ENCODE measurements at regions not wholly inside any gene's neighbourhood (a gene's known extent, or its start where the extent isn't known, plus 50 kb on each side); places are given as distances from the start of the nearest gene placed in this dataset.

GRCh38 chr13:67374391-67374790 is 144.3 kb upstream of the PCDH9 start:
- H3K9ac ChIP-seq, result no peak overlapping the region
- no peaks in the 10 kb centered on the region for H3K9me3 Mint-ChIP-seq
- H2AFZ ChIP-seq (replicated peaks), result no peak overlapping the region
- H3K4me3 ChIP-seq, result no peak overlapping the region
- H3K4me1 ChIP-seq, result no peaks in the 10 kb centered on the region
- H3K36me3 Mint-ChIP-seq, result no peaks in the 10 kb centered on the region
- H3K36me3 ChIP-seq, result no peaks in the 10 kb centered on the region
- H3K27ac ChIP-seq, result no peak overlapping the region
- no peaks in the 10 kb centered on the region for H3K27me3 ChIP-seq
- H3K4me1 Mint-ChIP-seq, result peaks cover 7% of the 10 kb centered on the region
- H3K79me2 ChIP-seq (ENCODE audit: low read depth), result no peaks in the 10 kb centered on the region
- peaks cover under 1% of the 10 kb centered on the region for H3K27me3 Mint-ChIP-seq (ENCODE audit: insufficient read depth, low read depth)
- H3K27ac Mint-ChIP-seq, result no peak overlapping the region
- DNase-seq (ENCODE audit: low spot score), result no peak
- no peaks in the 10 kb centered on the region for H3F3A ChIP-seq (ENCODE audit: low read depth)
- H4K20me1 ChIP-seq (ENCODE audit: low read depth), result no peaks in the 10 kb centered on the region
- TF ChIP-seq, protein P1, sequence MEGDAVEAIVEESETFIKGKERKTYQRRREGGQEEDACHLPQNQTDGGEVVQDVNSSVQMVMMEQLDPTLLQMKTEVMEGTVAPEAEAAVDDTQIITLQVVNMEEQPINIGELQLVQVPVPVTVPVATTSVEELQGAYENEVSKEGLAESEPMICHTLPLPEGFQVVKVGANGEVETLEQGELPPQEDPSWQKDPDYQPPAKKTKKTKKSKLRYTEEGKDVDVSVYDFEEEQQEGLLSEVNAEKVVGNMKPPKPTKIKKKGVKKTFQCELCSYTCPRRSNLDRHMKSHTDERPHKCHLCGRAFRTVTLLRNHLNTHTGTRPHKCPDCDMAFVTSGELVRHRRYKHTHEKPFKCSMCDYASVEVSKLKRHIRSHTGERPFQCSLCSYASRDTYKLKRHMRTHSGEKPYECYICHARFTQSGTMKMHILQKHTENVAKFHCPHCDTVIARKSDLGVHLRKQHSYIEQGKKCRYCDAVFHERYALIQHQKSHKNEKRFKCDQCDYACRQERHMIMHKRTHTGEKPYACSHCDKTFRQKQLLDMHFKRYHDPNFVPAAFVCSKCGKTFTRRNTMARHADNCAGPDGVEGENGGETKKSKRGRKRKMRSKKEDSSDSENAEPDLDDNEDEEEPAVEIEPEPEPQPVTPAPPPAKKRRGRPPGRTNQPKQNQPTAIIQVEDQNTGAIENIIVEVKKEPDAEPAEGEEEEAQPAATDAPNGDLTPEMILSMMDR (IDR thresholded peaks at IDR 0.05), result no peak
- TF ChIP-seq EZH2 (IDR thresholded peaks at IDR 0.05) (no peak), EZH2phosphoT487 (IDR thresholded peaks at IDR 0.05) (no peak)
- H3K4me3 Mint-ChIP-seq, result no peak overlapping the region
- no peaks in the 10 kb centered on the region for H3K9me3 ChIP-seq (ENCODE audit: low read depth)
- H3K4me2 ChIP-seq, result no peak overlapping the region

DNA sequence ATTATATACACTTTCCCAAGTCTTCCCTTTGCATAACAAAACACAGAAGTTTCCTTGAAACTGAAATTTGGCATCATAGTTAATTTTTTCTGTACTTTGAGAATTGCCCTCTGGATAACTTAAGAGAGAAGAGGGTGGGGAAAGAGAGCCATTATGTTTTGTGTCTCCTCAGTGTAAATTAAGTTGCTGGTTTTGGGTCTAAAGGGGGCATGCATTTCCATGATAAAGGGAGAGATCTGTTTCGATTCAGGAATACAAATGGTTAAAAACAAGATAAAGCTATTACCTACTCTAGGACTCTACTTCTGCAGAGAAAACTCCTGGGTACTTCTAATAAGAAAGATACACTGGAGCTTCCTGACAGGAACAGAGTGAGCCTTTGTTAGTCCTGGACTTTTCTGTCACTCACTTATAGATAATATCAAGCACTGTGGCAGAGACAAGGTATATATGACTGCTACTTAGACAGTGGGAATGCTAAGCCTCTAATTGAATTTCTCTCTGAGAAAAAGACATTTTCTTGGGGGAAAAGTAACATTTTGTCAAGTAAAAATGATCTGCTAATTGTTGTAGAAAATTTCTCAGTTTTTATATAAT is 142.8 kb upstream of the PCDH9 start:
- H3K4me1 Mint-ChIP-seq, result peaks cover 7% of the 10 kb centered on the region
- Histone ChIP-seq H2AFZ (replicated peaks) (no peak overlapping the region), H3K4me1 (no peaks in the 10 kb centered on the region), H3K9ac (no peak overlapping the region), H3K27me3 (no peaks in the 10 kb centered on the region), H3K4me2 (no peak overlapping the region), H3K9me3 (ENCODE audit: low read depth) (no peaks in the 10 kb centered on the region), H3F3A (ENCODE audit: low read depth) (no peaks in the 10 kb centered on the region), H4K20me1 (ENCODE audit: low read depth) (no peaks in the 10 kb centered on the region), H3K36me3 (no peaks in the 10 kb centered on the region), H3K4me3 (no peak overlapping the region), H3K27ac (no peak overlapping the region), H3K79me2 (ENCODE audit: low read depth) (no peaks in the 10 kb centered on the region)
- TF ChIP-seq EZH2phosphoT487 (IDR thresholded peaks at IDR 0.05) (no peak), EZH2 (IDR thresholded peaks at IDR 0.05) (no peak)
- TF ChIP-seq, protein P1 (IDR thresholded peaks at IDR 0.05), result no peak
- no peaks in the 10 kb centered on the region for H3K27me3 Mint-ChIP-seq (ENCODE audit: insufficient read depth, low read depth)
- no peak overlapping the region for H3K4me3 Mint-ChIP-seq
- H3K27ac Mint-ChIP-seq, result no peak overlapping the region
- no peak for DNase-seq (ENCODE audit: low spot score)
- no peaks in the 10 kb centered on the region for H3K36me3 Mint-ChIP-seq
- H3K9me3 Mint-ChIP-seq, result no peaks in the 10 kb centered on the region

DNA sequence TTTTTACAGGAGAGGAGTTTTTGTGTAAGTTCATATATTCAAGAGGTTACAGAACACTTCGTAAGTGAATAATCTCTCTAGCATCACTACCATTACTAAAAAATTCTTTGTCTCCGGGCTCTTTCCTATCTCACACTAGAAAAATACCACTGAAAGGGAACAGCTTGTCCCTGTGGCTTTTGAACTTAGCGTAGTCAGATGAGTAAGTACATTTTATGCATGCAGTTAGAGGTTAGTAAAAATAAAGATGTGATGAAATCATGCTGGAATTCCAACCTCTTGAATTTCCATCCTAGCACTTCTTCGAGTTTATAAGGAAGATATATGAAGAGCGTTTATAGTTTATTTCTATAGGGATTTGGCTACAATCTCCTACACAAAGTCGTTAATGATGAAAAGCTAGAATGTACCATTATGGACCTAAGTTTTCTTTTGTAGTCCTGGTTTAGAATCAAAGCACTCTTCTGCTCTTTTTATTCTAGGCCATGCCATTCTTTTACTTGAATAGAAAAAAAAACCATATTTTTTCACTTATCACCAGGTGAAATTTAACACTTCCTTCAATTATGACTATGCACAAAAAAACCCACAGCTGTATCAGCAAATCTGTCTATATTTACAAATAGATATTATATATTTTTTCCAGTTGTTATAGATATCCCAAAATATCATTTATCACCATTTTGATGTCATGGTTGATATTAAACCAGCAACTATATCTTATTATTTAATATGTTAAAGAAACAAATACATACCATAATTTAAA is 139.9 kb upstream of the PCDH9 start:
- Histone ChIP-seq H2AFZ (replicated peaks) (no peak overlapping the region), H3K4me3 (no peak overlapping the region), H3K4me2 (no peak overlapping the region), H3K27me3 (no peaks in the 10 kb centered on the region), H3F3A (ENCODE audit: low read depth) (no peaks in the 10 kb centered on the region), H3K27ac (no peak overlapping the region), H4K20me1 (ENCODE audit: low read depth) (no peaks in the 10 kb centered on the region), H3K9ac (no peak overlapping the region), H3K36me3 (no peaks in the 10 kb centered on the region), H3K4me1 (no peaks in the 10 kb centered on the region), H3K79me2 (ENCODE audit: low read depth) (no peaks in the 10 kb centered on the region), H3K9me3 (ENCODE audit: low read depth) (no peaks in the 10 kb centered on the region)
- TF ChIP-seq, protein P1 (IDR thresholded peaks at IDR 0.05), result no peak
- no peak for TF ChIP-seq EZH2phosphoT487 (IDR thresholded peaks at IDR 0.05)
- TF ChIP-seq EZH2 (IDR thresholded peaks at IDR 0.05), result no peak
- Mint-ChIP-seq H3K4me3 (no peak overlapping the region), H3K4me1 (peaks cover 7% of the 10 kb centered on the region), H3K36me3 (no peaks in the 10 kb centered on the region), H3K27ac (no peak overlapping the region), H3K27me3 (ENCODE audit: insufficient read depth, low read depth) (no peaks in the 10 kb centered on the region), H3K9me3 (no peaks in the 10 kb centered on the region)
- DNase-seq (ENCODE audit: low spot score), result no peak

Measured in neural progenitor cell (in vitro differentiated cells).